Peyer's patch (tissue), 4 donors: ENCODE measurements at regions not wholly inside any gene's neighbourhood (a gene's known extent, or its start where the extent isn't known, plus 50 kb on each side); places are given as distances from the start of the nearest gene placed in this dataset.

ENCODE experiments used
- CTCF ChIP-seq, 6 experiments: fragments of 450-650 bp in 4 of 6; fragments of 200-600 bp in 2 of 6; sonication (generic) in 1 of 6; IDR thresholded peaks; one replicate each; pipeline ENCODE4 v1.5.1; 2017 to 2019; ENCODE audit warnings: antibody characterized with exemption in 6 of 6, mild to moderate bottlenecking in 3 of 6, moderate library complexity in 1 of 6
- POLR2A ChIP-seq, 2 donors: fragments of 450-650 bp; IDR thresholded peaks; one replicate each; pipeline ENCODE4 v1.5.1; 2017; ENCODE audit warnings: antibody characterized with exemption in 2 of 2, mild to moderate bottlenecking in 2 of 2, moderate library complexity in 2 of 2

- TF ChIP-seq POLR2A (IDR thresholded peaks at IDR 0.05), result no peak
- no peak for TF ChIP-seq CTCF (IDR thresholded peaks at IDR 0.05)
These were observed 2744.8 kb upstream of the PCDH20 start for GRCh38 chr13:64160479-64160878.
